Hepatocyte (in vitro differentiated cells): ENCODE measurements at regions not wholly inside any gene's neighbourhood (a gene's known extent, or its start where the extent isn't known, plus 50 kb on each side); places are given as distances from the start of the nearest gene placed in this dataset.

Experiments
- CTCF ChIP-seq: fragments of 200-600 bp; sonication (generic); IDR thresholded peaks from 2 replicates; pipeline ENCODE4 v1.5.1; 2016; ENCODE audit warnings: antibody characterized with exemption, mild to moderate bottlenecking; ENCODE audit not compliant: poor library complexity
- EZH2 ChIP-seq: fragments of 200-600 bp; sonication (generic); IDR thresholded peaks from 2 replicates; pipeline ENCODE4 v1.6.1; 2016; ENCODE audit warnings: antibody characterized with exemption, mild to moderate bottlenecking, borderline replicate concordance

- no peak for TF ChIP-seq EZH2
- no peak for TF ChIP-seq CTCF
Measured at GRCh38 chr20:1747953-1748577, 90.5 kb upstream of the SIRPG start.
